ENCODE measurements at regions not wholly inside any gene's neighbourhood (a gene's known extent, or its start where the extent isn't known, plus 50 kb on each side); places are given as distances from the start of the nearest gene placed in this dataset.
"Not testable (repeated sequence)": the region's sequence is repeated elsewhere in the genome, so short reads cannot be mapped to it uniquely, and the experiment has no call there.

DNA sequence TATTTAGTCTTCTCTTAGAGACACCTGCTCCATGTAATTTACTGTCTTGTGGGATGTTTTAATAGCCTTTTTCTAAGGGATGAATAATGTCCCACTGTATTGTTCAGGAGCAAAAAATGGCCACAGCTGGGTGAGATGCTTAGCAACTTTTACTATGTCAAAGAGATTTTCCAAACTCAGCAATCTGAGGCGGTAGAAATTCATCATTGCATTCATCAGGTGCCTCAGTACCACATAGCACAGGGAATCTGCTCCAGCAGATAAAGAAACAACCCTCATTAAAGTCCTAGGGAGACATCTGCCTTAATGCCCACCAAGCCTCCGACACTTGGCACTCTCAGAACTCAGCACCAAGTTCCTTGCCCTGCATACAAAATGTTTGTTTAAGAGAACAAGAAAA lies 266.9 kb downstream of the SIPA1L2 start:
- no peak for DNase-seq
- no peak overlapping the region for H3K4me3 ChIP-seq (ENCODE audit: insufficient read depth, low read depth, low read length)
- H3K27me3 ChIP-seq (ENCODE audit: control insufficient read depth, insufficient read depth, low read length): no peaks in the 10 kb centered on the region; the same call in 1 of the 2 replicates
- H3K36me3 ChIP-seq (replicated peaks; ENCODE audit: control insufficient read depth, insufficient read depth, low read length): no peaks in the 10 kb centered on the region

DNA sequence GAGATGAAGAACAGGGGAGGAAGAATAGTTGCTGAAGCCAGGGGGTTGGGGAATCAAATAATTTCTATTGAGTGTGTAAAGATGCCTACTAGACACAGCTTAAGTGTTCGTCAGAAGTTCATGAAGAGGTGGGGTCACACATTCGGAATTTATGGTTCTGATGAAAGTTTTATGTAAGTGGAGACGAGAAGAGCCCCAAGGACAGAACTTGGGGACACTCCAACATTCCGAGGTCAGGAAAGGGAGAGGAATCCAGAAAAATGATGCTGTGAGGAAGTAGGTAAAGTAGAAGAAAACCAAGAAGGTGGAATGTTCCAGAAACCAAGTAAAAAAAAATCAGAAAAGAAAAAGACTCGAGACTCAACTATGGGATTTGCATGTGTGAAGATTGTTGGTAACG lies 272.5 kb downstream of the SIPA1L2 start:
- Histone ChIP-seq H3K36me3 (replicated peaks; ENCODE audit: control insufficient read depth, insufficient read depth, low read length) (no peaks in the 10 kb centered on the region), H3K4me3 (ENCODE audit: insufficient read depth, low read depth, low read length) (no peak overlapping the region), H3K27me3 (ENCODE audit: control insufficient read depth, insufficient read depth, low read length) (no peaks in the 10 kb centered on the region; the same call in 1 of the 2 replicates)
- no peak for DNase-seq

DNA sequence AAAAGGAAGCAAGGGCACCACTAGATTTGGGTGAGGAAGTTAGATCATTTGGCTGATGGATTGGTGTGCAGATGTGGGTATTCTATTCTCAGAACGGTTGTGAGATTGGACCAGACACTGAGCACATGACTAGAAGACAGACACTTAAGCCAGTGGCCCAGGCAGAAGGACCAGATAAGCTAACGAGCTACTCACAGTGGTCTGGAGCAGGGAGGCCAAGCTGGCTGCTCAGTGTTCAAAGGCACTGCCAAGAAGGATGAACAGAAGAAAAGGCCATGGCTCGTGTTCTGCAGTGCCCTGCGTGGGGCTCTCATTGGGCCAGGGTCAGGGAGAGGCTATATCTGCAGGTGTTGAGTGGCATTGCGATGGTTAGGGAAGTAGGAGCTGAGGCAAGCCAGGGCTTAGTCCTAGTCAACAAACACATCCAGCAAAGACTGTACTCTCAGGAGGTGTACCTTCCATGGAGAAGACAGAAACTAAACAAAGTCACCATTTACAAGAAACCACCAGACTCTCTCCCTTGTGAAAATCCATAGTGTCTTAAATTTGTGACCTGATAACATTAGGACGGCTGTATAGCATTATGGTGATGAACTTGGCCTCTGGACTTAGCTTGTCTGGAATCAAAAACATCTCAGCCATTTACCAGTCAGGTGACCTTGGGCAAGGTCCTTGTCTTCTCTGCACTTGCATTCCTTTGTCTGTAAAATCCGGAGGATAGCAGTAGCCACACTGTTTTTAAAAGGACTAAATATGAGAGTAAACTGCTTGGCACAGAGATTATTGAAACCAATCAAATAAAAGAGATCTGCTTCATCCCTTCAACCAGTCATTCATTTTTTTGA lies 274.5 kb downstream of the SIPA1L2 start:
- Histone ChIP-seq H3K36me3 (replicated peaks; ENCODE audit: control insufficient read depth, insufficient read depth, low read length) (no peaks in the 10 kb centered on the region), H3K4me3 (ENCODE audit: insufficient read depth, low read depth, low read length) (no peak overlapping the region), H3K27me3 (ENCODE audit: control insufficient read depth, insufficient read depth, low read length) (no peaks in the 10 kb centered on the region; the same call in 1 of the 2 replicates)
- DNase-seq: no peak

DNA sequence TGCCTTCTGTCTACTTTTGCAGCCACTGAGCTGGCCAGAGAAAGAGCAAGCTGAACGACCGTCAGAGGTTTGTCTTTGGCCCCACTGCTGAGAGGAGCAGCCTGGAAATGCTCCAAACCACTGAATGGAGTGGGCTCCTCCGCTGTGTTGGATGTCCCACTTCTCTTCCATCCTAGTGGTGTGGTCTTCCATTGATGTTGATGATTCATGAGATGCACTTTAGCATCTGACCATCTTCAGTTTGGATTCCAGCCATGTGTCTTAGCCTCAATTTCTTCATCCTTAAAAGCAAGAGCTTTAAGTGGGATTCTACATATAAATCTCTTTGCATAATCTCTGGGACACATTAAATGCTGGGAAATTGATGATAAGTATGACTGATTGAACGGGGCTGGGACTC lies 276.9 kb downstream of the SIPA1L2 start:
- DNase-seq: no peak
- Histone ChIP-seq H3K36me3 (replicated peaks; ENCODE audit: control insufficient read depth, insufficient read depth, low read length) (no peaks in the 10 kb centered on the region), H3K27me3 (ENCODE audit: control insufficient read depth, insufficient read depth, low read length) (no peaks in the 10 kb centered on the region; the same call in 1 of the 2 replicates), H3K4me3 (ENCODE audit: insufficient read depth, low read depth, low read length) (no peak overlapping the region)

DNA sequence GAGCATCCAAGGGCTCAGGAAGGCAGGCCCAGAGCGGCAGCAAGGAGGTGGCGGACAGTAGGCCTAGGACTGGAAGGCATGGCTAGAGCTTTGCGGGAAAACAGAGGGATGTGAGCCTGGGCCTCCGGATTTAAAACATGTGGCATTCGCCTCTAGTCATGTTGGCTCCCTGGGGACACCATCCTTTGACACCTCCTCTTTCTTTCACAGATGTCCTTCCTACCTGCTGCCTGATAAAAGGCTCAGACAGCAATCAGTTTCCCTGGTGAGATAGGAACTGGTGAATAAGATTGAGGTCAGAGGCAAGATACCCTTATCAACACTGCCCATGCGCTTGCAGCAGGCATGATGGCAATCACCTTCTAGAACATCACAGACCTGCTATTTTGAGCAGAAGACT lies 277.6 kb downstream of the SIPA1L2 start:
- Histone ChIP-seq H3K27me3 (ENCODE audit: control insufficient read depth, insufficient read depth, low read length) (no peaks in the 10 kb centered on the region; the same call in 1 of the 2 replicates), H3K36me3 (replicated peaks; ENCODE audit: control insufficient read depth, insufficient read depth, low read length) (no peaks in the 10 kb centered on the region)
- no peak for DNase-seq

DNA sequence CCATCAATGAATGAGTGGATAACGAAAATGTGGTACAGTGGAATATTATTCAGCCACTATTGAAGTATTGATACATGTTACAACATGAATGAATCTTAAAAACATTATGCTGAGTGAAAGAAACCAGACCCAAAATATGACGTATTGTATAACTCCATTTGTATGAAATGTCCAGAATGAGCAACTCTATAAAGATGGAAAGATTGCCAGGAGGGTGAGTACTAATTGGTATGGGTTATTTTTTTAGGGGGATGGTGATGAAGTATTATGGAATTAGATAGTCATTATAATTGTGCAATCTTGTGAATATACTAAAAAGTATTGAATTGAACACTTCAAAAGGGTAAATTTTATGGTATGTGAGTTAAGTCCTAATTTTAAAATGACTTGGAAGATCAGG lies 278.6 kb downstream of the SIPA1L2 start:
- no peaks in the 10 kb centered on the region for H3K36me3 ChIP-seq (replicated peaks; ENCODE audit: control insufficient read depth, insufficient read depth, low read length)
- H3K4me3 ChIP-seq (ENCODE audit: insufficient read depth, low read depth, low read length): no peak overlapping the region
- DNase-seq: no peak
- H3K27me3 ChIP-seq (ENCODE audit: control insufficient read depth, insufficient read depth, low read length): no peaks in the 10 kb centered on the region; the same call in 1 of the 2 replicates

More for the DNA sequence above, 277.6 kb downstream of the SIPA1L2 start:
- H3K4me3 ChIP-seq (ENCODE audit: insufficient read depth, low read depth, low read length): no peak overlapping the region

DNA sequence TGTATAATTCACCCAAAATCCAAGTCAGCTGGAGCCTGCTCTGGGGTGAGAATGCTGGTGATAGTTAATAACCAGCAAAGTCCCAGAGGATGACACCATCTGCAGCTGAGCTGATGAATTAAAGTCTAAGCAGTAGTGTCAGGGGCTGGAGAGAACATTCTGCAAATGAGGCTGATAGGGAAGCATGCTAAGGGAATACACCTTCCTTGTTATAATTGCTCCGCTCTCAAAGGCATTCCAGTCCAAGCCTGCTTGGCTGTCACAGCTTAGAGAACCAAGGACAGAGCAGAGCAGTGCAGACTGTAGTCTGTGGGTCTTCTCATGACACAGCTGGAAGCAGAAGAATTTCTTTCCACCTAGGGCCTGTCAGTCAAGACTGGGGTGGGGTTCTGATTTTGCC lies 283.1 kb downstream of the SIPA1L2 start:
- no peak overlapping the region for H3K4me3 ChIP-seq (ENCODE audit: insufficient read depth, low read depth, low read length)
- no peaks in the 10 kb centered on the region for H3K36me3 ChIP-seq (replicated peaks; ENCODE audit: control insufficient read depth, insufficient read depth, low read length)
- H3K27me3 ChIP-seq (ENCODE audit: control insufficient read depth, insufficient read depth, low read length): no peaks in the 10 kb centered on the region
- no peak for DNase-seq

DNA sequence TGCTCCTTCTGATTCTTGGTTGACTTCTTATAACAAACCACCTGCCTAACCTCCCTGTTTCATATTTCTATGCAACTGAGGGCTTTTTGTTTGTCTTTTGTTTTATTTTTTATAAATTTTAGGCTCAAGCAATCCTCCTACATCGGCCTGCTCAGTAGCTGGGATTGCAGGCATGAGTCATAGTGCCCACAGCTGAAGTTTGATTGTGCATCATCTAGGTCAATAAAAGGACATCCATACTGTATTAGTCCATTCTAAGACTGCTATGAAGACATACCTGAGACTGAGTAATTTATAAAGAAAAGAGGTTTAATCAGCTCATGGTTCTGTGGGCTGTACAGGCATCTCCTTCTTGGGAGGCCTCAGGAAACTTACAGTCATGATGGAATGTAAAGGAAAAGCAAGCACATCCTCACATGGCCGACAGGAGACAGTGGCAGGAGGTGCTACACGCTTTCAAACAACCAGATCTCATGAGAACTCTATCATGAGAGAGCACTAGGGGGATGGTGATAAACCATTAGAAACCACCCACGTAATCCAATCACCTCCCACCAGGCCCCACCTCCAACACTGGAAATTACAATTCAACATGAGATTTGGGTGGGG lies 285.0 kb downstream of the SIPA1L2 start:
- H3K36me3 ChIP-seq (replicated peaks; ENCODE audit: control insufficient read depth, insufficient read depth, low read length): no peaks in the 10 kb centered on the region
- H3K27me3 ChIP-seq (ENCODE audit: control insufficient read depth, insufficient read depth, low read length): no peaks in the 10 kb centered on the region
- no peak for DNase-seq
- H3K4me3 ChIP-seq (ENCODE audit: insufficient read depth, low read depth, low read length): no peak overlapping the region

DNA sequence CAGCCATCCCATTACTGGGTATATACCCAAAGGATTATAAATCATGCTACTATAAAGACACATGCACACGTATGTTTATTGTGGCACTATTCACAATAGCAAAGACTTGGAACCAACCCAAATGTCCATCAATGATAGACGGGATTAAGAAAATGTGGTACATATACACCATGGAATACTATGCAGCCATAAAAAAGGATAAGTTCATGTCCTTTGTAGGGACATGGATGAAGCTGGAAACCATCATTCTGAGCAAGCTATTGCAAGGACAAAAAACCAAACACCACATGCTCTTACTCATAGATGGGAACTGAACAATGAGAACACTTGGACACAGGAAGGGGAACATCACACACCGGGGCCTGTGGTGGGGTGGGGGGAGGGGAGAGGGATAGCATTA lies 285.7 kb downstream of the SIPA1L2 start:
- not testable (repeated sequence) for DNase-seq; H3K4me3 ChIP-seq (ENCODE audit: insufficient read depth, low read depth, low read length); H3K36me3 ChIP-seq (replicated peaks; ENCODE audit: control insufficient read depth, insufficient read depth, low read length); H3K27me3 ChIP-seq (ENCODE audit: control insufficient read depth, insufficient read depth, low read length)

DNA sequence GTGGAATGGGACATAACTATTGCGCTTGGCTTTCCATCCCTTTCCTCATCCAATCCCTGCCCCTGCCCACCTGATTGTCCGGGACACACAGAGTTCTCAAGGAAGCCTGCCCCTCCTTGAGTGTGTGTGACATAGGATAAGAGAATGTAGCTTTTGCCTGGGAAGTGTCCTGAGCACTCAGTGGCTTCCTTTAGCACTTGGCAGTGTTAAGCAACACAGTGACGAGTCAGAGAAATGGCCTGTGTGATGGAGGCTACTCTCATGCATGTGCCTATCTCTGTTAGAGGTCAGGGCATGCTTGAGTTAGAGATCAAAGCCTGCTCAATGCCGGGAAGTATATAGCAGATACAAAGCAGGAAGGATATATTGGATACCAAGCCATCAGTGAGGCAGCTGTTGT lies 289.5 kb downstream of the SIPA1L2 start:
- no peaks in the 10 kb centered on the region for H3K36me3 ChIP-seq (replicated peaks; ENCODE audit: control insufficient read depth, insufficient read depth, low read length)

DNA sequence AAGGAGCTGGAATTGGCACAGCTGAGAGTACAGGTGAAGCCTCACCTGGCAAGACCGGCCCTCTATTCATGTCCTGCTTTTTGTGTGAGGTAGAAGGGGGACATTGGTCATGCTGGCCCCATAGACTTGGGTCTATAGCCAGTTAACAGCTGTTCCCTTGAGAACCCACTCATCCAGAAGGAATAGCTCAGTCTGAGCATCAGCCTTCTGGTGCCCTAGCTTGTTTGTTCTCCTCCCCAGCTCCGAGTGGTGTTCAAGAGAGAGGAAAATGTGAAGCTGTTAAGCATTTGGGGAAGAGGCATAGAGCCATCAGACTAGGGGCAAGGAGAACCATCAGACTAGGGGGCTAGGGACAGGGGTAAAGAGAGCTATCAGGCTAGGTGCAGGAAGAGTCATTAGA lies 290.9 kb downstream of the SIPA1L2 start:
- no peak for DNase-seq
- Histone ChIP-seq H3K4me3 (ENCODE audit: insufficient read depth, low read depth, low read length) (no peak overlapping the region), H3K36me3 (replicated peaks; ENCODE audit: control insufficient read depth, insufficient read depth, low read length) (no peaks in the 10 kb centered on the region), H3K27me3 (ENCODE audit: control insufficient read depth, insufficient read depth, low read length) (no peaks in the 10 kb centered on the region; the same call in 1 of the 2 replicates)

More for the DNA sequence above, 289.5 kb downstream of the SIPA1L2 start:
- H3K27me3 ChIP-seq (ENCODE audit: control insufficient read depth, insufficient read depth, low read length): no peaks in the 10 kb centered on the region; the same call in 1 of the 2 replicates
- H3K4me3 ChIP-seq (ENCODE audit: insufficient read depth, low read depth, low read length): no peak overlapping the region
- no peak for DNase-seq

DNA sequence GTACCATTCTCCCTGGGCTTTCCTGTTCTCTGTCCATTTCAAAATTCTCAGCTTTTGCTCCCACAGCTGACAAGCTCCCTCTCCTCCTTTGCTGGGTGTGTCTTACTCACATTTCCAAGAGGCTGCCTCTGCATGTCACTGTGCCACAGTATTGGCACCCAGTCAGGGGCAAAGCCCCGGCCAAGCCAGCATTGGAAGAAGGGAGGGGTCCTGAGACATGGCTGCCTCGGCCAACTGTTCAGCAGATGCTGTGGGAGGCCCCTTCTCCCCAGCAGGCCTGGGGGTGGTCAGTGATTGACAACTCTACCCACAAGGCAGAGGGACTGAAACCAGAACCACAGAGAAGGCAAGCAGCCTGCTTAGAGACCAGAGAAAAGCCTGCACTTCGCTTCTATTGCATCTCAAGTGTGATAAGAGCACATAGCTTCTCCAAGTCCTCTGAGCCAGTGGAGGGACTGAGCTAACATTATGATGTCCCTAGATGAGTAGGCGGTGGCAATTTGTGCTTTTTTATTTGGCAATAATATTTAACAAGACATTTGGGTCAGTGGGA lies 294.1 kb downstream of the SIPA1L2 start:
- Histone ChIP-seq H3K27me3 (ENCODE audit: control insufficient read depth, insufficient read depth, low read length) (no peaks in the 10 kb centered on the region; the same call in 1 of the 2 replicates), H3K36me3 (replicated peaks; ENCODE audit: control insufficient read depth, insufficient read depth, low read length) (no peaks in the 10 kb centered on the region), H3K4me3 (ENCODE audit: insufficient read depth, low read depth, low read length) (no peak overlapping the region)
- no peak for DNase-seq

DNA sequence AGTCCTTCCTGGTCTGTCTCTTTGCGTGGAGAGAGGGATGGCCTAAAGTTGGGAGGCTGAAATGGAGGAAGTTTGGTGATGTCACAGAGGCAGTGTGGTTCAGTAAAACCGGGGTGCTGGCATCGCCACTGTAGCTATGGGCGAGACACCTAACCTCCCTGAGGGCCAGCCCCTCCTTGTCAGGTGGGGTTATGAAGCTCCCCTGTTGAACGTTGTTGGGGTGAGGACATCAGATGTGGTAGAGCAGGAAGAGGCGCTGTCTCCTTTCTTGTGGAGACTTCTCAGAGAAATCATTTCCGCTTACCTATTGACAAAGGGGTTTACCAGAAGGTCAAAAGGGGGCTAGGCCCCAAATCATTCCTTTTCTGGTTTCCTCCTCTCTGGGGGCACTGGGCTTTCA lies 294.7 kb downstream of the SIPA1L2 start:
- no peaks in the 10 kb centered on the region for H3K36me3 ChIP-seq (replicated peaks; ENCODE audit: control insufficient read depth, insufficient read depth, low read length)
- H3K4me3 ChIP-seq (ENCODE audit: insufficient read depth, low read depth, low read length): no peak overlapping the region
- H3K27me3 ChIP-seq (ENCODE audit: control insufficient read depth, insufficient read depth, low read length): no peaks in the 10 kb centered on the region; the same call in 1 of the 2 replicates
- no peak for DNase-seq

DNA sequence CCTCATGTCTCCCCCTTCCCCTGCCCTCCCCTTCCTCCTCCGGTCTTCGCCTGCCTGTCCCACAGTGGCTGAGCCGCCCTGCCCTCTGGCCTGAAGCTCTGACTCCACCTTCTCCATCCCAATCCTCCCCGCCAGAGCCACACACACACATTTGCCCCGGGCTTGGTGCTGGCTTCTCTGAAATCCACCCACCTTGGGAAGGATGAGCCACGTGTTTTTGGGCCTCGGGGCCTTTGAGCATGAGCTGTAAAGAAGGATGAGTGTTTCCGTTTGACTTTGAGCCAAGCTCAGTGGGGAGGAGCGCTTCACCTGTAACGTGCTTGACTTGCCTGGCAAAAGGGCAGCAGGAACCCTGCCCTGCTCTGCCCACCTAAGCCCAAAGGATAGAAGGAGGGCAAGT lies 295.1 kb downstream of the SIPA1L2 start:
- DNase-seq: no peak
- Histone ChIP-seq H3K4me3 (ENCODE audit: insufficient read depth, low read depth, low read length) (no peak overlapping the region), H3K27me3 (ENCODE audit: control insufficient read depth, insufficient read depth, low read length) (no peaks in the 10 kb centered on the region; the same call in 1 of the 2 replicates), H3K36me3 (replicated peaks; ENCODE audit: control insufficient read depth, insufficient read depth, low read length) (no peaks in the 10 kb centered on the region)

DNA sequence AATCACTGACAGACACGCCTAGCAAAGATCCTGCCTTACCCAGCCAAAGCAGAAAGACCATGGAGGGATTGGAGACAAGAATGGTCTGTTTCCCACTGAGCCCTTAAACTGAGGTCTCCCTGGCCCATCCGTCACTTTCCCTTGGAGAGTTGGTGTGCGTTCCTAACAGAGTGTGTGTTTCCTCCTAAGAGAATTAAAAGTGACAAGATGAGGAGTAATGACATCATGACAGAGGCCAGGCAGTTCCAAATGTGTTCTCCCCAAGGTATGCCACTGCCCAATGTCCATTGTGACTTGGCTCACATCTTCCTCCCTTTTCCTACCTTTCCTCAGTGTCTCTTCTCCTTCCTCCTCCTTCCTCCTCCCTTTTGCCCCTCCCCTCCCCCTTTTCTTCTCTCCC lies 295.7 kb downstream of the SIPA1L2 start:
- Histone ChIP-seq H3K27me3 (ENCODE audit: control insufficient read depth, insufficient read depth, low read length) (no peaks in the 10 kb centered on the region; the same call in 1 of the 2 replicates), H3K4me3 (ENCODE audit: insufficient read depth, low read depth, low read length) (no peak overlapping the region), H3K36me3 (replicated peaks; ENCODE audit: control insufficient read depth, insufficient read depth, low read length) (no peaks in the 10 kb centered on the region)
- DNase-seq: no peak

Measured in H7 (cell line).